NCI-H526 (cell line): ENCODE measurements at regions not wholly inside any gene's neighbourhood (a gene's known extent, or its start where the extent isn't known, plus 50 kb on each side); places are given as distances from the start of the nearest gene placed in this dataset.
A peak's percentile ranks its signal among the peaks of the same experiment; 100 is the strongest.
"Not testable (repeated sequence)": the region's sequence is repeated elsewhere in the genome, so short reads cannot be mapped to it uniquely, and the experiment has no call there.

ENCODE experiments used
- DNase-seq, 2 experiments: peaks; one replicate each; lab custom pipeline; 2025; lab: John Stamatoyannopoulos, UW

GRCh38 chr12:74595696-74596095, 58.1 kb downstream of the ATXN7L3B start:
- DNase-seq: no peak

GRCh38 chr12:74598819-74599218, 61.2 kb downstream of the ATXN7L3B start:
- DNase-seq: no peak

- DNase-seq: no peak
Measured at GRCh38 chr12:74599932-74600331, 62.3 kb downstream of the ATXN7L3B start.

GRCh38 chr12:74600817-74601216, 63.2 kb downstream of the ATXN7L3B start:
- DNase-seq: not testable (repeated sequence)

- DNase-seq: no peak
Measured at GRCh38 chr12:74602881-74603672, 65.4 kb downstream of the ATXN7L3B start.

GRCh38 chr12:74608231-74608775, 70.7 kb downstream of the ATXN7L3B start:
- DNase-seq: no peak

- DNase-seq: no peak
Measured at GRCh38 chr12:74610711-74611110, 73.1 kb downstream of the ATXN7L3B start.

GRCh38 chr12:74614426-74614825, 76.8 kb downstream of the ATXN7L3B start:
- no peak for DNase-seq

- DNase-seq: no peak
Measured at GRCh38 chr12:74619084-74619483, 81.4 kb downstream of the ATXN7L3B start.

- no peak for DNase-seq
Measured at GRCh38 chr12:74619884-74620283, 82.2 kb downstream of the ATXN7L3B start.

- DNase-seq: no peak
Measured at GRCh38 chr12:74620921-74621320, 83.3 kb downstream of the ATXN7L3B start.

- DNase-seq: no peak
Measured at GRCh38 chr12:74624201-74624600, 86.6 kb downstream of the ATXN7L3B start.

- no peak for DNase-seq
Measured at GRCh38 chr12:74626397-74626796, 88.8 kb downstream of the ATXN7L3B start.

- no peak for DNase-seq
Measured at GRCh38 chr12:74641262-74641661, 103.6 kb downstream of the ATXN7L3B start.

GRCh38 chr12:74641694-74642093, 104.1 kb downstream of the ATXN7L3B start:
- no peak for DNase-seq

GRCh38 chr12:74644681-74645080, 107.0 kb downstream of the ATXN7L3B start:
- no peak for DNase-seq

GRCh38 chr12:74646831-74647230, 109.2 kb downstream of the ATXN7L3B start:
- peak; percentile 10 to 39 for DNase-seq

- no peak for DNase-seq
Measured at GRCh38 chr12:74647256-74647655, 109.6 kb downstream of the ATXN7L3B start.

- no peak for DNase-seq
Measured at GRCh38 chr12:74656251-74656650, 118.6 kb downstream of the ATXN7L3B start.

GRCh38 chr12:74660442-74660841, 122.8 kb downstream of the ATXN7L3B start:
- DNase-seq: no peak

- no peak for DNase-seq
Measured at GRCh38 chr12:74663958-74664357, 126.3 kb downstream of the ATXN7L3B start.

GRCh38 chr12:74665690-74666089, 128.1 kb downstream of the ATXN7L3B start:
- no peak for DNase-seq

- no peak for DNase-seq
Measured at GRCh38 chr12:74671421-74671820, 133.8 kb downstream of the ATXN7L3B start.

- DNase-seq: not testable (repeated sequence)
Measured at GRCh38 chr12:74676955-74677354, 139.3 kb downstream of the ATXN7L3B start.
